Ecto neural progenitor cell (in vitro differentiated cells): ENCODE measurements at regions not wholly inside any gene's neighbourhood (a gene's known extent, or its start where the extent isn't known, plus 50 kb on each side); places are given as distances from the start of the nearest gene placed in this dataset.
"Not testable (repeated sequence)": the region's sequence is repeated elsewhere in the genome, so short reads cannot be mapped to it uniquely, and the experiment has no call there.

Experiments
- DNase-seq: peaks from one replicate; pipeline ENCODE4 v3.0.0-alpha.2; 2018; ENCODE audit warnings: low spot score

DNA sequence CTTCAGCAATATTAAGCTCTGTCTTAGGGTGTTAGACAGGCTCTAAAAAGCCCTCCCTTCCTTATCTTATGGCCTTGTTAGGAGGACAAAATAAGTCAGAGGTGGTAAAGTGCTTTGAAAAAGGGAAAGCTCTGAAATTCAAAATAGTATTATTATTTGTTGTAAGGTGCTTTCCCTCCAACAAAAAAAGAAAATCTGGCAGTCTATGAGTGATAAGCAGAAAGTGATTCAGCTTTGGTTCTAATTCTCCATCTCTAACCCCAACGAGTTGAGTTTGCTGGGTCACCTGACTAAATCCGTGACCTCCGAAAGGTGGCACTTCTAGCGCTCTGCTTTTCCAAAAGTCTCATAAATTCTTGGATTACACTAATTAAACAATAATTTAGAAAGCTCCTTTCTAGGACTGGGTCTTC is 305.1 kb downstream of the BCL2L11 start:
- not testable (repeated sequence) for DNase-seq

GRCh38 chr2:111427346-111427745 is 306.6 kb downstream of the BCL2L11 start:
- DNase-seq, result not testable (repeated sequence)

GRCh38 chr2:111428915-111429314 is 308.2 kb downstream of the BCL2L11 start:
- not testable (repeated sequence) for DNase-seq

GRCh38 chr2:111429353-111429752 is 308.6 kb downstream of the BCL2L11 start:
- DNase-seq, result not testable (repeated sequence)

GRCh38 chr2:111430817-111431661 is 310.3 kb downstream of the BCL2L11 start:
- not testable (repeated sequence) for DNase-seq

- not testable (repeated sequence) for DNase-seq
Observed at GRCh38 chr2:111432423-111432822, 311.7 kb downstream of the BCL2L11 start.

DNA sequence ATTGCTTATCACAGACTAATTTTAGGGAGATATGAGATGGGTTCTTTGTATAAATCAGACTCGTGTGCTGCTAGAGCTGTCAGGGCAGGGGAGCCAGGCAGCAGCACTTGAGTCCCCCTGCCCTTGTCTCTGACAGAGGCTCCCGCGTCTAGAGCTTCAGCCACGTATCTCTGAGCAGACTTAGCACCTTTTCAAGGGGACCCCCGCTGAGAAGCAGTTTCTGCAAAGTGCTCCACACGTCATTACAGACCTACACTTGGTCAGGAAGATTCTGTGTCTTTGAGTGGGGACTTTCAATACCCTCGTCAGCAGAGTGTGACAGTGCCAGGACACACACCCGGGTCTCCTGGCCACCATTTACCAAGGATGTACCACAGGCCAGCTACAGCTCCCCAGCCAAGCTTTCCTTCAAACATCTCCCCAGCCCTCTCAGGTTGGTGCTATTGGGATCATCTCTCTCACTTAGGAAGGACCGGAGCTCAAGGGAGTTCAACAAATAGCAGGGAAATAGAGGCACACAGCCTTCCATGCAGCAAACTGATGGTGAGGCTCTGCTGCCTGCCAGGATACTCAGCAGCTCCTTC is 312.3 kb downstream of the BCL2L11 start:
- not testable (repeated sequence) for DNase-seq

GRCh38 chr2:111433892-111434607 is 313.3 kb downstream of the BCL2L11 start:
- not testable (repeated sequence) for DNase-seq

- DNase-seq, result not testable (repeated sequence)
Observed at GRCh38 chr2:111434608-111434939, 313.9 kb downstream of the BCL2L11 start.

DNA sequence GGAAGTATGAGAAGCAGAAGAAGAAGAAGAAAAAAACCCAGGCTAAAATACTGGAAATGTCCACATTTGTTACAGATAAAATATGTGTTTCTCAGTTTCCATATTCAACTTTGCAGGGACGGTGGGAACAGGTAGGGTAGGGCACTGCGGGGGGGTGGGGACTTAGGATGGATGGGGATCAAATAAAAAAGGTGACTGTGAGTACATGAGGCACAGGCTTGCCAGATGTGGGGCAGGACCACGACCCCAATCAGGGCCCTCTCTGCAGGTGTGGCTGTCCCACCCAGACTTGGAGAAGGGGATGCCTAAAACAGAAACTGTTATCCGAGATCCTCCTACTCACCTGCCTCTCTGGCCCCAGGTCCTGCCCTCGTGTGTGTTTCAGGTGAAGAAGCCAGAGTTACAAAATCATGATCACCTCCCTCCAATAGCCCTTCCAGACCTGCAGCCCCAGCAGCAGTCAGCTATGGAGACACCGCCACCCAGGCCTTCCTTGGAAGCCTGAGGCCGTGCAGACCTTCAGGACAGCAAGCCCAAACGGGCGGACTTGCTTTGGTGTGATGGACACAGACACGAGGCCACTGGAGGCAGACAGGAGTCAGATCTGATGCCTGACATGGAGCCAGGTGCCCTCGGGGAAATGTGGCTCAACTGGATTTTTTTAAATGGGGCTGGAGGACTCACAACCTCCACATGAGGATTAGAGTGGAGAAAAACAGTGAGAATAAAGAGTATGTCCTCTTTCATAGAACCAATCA is 315.0 kb downstream of the BCL2L11 start:
- not testable (repeated sequence) for DNase-seq

- not testable (repeated sequence) for DNase-seq
Observed at GRCh38 chr2:111436411-111436810, 315.7 kb downstream of the BCL2L11 start.

- not testable (repeated sequence) for DNase-seq
Observed at GRCh38 chr2:111437288-111437990, 316.7 kb downstream of the BCL2L11 start.

- DNase-seq, result not testable (repeated sequence)
Observed at GRCh38 chr2:111438161-111438560, 317.4 kb downstream of the BCL2L11 start.

GRCh38 chr2:111439237-111439636 is 318.5 kb downstream of the BCL2L11 start:
- not testable (repeated sequence) for DNase-seq

DNA sequence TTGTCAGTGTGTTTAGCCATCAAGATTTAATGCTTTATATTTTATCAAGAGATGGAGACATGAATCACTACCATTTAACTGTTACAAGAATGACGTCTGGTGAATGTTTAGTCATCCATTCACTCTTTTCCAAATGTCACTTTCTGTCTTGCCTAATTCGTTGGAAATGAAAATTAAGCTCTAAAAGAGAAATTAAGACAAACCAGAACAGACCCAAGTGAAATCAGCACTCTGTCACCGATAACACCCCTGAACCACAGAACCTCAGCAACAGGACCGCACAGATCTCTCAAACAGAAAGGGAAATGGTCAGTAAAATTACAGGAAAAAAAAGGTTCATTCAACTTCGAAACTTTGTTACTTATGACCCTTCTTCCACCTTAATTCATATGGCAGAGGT is 320.9 kb downstream of the BCL2L11 start:
- DNase-seq, result not testable (repeated sequence)

DNA sequence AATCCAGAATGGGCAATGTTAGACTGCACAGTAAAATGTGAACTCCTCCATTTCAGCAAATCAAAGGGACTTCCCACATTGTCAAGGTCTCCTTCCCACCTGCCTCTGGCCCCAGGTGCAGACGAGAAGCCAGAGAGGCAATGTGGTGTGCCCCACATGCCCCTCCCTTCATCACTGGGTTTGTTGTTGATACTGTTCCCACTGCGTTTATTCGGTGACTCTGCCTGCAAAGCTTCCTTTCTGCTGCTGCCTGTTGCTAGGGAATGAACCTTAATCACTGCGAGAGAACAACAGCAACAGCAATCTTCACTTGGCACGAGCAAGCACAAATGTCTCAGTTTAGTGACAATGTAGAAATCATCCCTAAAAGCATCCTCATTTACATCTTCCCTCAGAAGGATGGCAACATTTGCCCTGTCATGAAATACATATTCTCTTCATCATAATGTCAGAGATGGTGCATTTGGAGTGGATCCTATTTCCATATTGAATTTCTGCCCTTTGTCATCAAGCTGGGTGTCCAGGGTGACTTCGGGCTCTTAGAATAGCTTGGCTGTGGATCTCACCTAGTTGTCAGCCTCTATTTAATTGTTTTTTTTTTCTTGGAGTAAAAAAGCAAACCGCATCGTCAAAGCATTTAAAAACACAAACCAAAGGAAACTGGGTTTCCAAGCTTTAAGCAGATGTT is 322.2 kb downstream of the BCL2L11 start:
- not testable (repeated sequence) for DNase-seq

- DNase-seq, result not testable (repeated sequence)
Observed at GRCh38 chr2:111444516-111444915, 323.8 kb downstream of the BCL2L11 start.

DNA sequence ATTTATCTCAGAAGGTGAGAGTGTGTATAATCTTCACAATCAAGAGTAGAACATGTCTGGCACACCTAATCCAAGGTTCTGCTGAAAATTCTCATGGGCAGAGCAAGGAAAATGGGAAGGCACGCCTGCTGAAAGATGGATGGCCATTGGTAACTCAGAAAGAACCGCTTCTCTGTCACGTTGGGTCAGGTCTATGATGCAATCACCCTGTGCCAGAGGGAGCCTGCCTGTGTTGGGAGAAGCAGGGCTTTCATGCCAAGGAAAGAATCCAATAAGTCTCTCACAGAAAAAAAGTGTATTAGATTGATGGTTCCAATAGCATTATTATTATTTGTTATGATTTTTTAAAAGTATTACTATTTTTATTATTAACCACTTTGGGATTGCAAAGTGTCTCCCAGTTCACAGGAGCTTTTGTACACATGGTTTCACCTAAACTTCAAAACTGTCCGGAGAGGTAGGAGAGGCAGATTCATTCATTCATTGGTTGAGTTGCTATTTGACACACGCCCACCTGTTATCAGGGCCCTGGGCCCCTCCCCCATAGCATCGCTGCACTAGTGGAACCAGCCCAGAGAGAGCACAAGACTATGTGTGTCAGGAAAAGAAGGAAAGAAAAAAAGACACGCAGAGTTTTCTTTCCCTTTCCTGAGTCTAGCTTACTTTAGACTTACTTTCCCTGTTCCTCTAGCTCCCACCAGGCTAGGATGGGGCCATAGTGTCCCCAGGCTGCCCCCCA is 324.6 kb downstream of the BCL2L11 start:
- DNase-seq, result not testable (repeated sequence)

DNA sequence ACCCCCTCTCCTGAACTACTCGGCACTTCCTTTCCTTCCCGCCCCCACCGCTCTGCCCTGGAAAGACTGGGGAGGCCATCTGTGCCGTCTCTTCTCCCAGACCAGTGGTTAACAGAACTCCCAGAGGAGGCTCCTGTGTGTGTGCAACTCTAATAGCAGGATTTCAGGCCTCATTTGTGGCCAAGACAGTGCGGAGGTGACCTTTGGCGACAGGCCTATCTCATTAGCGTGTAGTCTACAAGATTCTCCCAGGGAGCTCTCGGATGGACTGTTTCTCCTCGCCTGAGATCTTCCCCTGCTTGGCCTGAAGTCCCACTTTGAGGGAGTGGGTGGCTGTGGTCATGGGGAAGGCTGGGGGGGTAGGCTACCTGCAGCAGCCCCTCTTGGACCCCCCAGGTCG is 325.2 kb downstream of the BCL2L11 start:
- not testable (repeated sequence) for DNase-seq

DNA sequence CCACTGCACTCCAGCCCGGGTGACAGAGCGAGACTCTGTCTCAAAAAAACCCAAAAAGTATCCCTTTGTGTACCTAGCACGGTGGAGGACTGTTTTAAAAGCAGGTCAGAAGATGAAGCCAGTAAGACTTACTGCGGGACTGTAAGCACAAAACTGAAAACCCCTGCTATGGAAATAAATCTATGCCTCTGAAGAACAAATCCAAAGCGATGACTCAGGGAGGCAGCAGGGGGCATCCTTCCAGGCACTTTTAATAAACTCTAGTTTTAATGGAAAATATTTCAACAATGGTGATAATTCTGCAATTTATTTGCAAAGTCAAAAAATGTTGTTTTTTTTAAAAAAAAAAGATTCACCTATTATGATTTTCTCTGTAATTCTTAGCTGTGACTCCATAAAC is 326.8 kb downstream of the BCL2L11 start:
- not testable (repeated sequence) for DNase-seq
